Gastrocnemius medialis (tissue), 4 donors: ENCODE measurements at regions not wholly inside any gene's neighbourhood (a gene's known extent, or its start where the extent isn't known, plus 50 kb on each side); places are given as distances from the start of the nearest gene placed in this dataset.

Experiments
- CTCF ChIP-seq, 5 experiments: fragments of 450-650 bp in 3 of 5; fragments of 200-600 bp in 2 of 5; sonication (generic) in 2 of 5; IDR thresholded peaks in 4 of 5; conservative IDR thresholded peaks in 1 of 5; 1 replicate in 4 of 5; 2 replicates in 1 of 5; pipeline ENCODE4 v1.5.1; 2016 to 2019; ENCODE audit warnings: antibody characterized with exemption in 5 of 5, mild to moderate bottlenecking in 3 of 5, moderate library complexity in 3 of 5
- POLR2A ChIP-seq, 2 donors: fragments of 450-650 bp; IDR thresholded peaks; one replicate each; pipeline ENCODE4 v1.6.1; 2017; ENCODE audit warnings: antibody characterized with exemption in 2 of 2, mild to moderate bottlenecking in 2 of 2, moderate library complexity in 2 of 2

GRCh38 chr2:161103451-161103831, 56.8 kb upstream of the TANK start:
- TF ChIP-seq POLR2A (IDR thresholded peaks at IDR 0.05): no peak
- no peak for TF ChIP-seq CTCF (IDR thresholded peaks at IDR 0.05 in 4 of 5, conservative IDR thresholded peaks at IDR 0.05 in 1 of 5)
